PC-9 (cell line): ENCODE measurements at regions not wholly inside any gene's neighbourhood (a gene's known extent, or its start where the extent isn't known, plus 50 kb on each side); places are given as distances from the start of the nearest gene placed in this dataset.

Source experiments
- CTCF ChIP-seq: fragments of 200-600 bp; sonication (generic); conservative IDR thresholded peaks from 2 replicates; pipeline ENCODE4 v1.6.1; 2017; ENCODE audit warnings: mixed run types, antibody characterized with exemption, mild to moderate bottlenecking, moderate library complexity
- EZH2 ChIP-seq: fragments of 200-600 bp; sonication (generic); IDR thresholded peaks from 2 replicates; pipeline ENCODE4 v1.8.0; 2017; ENCODE audit warnings: antibody characterized with exemption, low read depth

GRCh38 chr22:44419429-44419828 lies 78.6 kb downstream of the RTL6 start:
- no peak for TF ChIP-seq CTCF
- TF ChIP-seq EZH2, result no peak
